HG03575 (cell line): ENCODE measurements at regions not wholly inside any gene's neighbourhood (a gene's known extent, or its start where the extent isn't known, plus 50 kb on each side); places are given as distances from the start of the nearest gene placed in this dataset.
"Not testable (repeated sequence)": the region's sequence is repeated elsewhere in the genome, so short reads cannot be mapped to it uniquely, and the experiment has no call there.

ENCODE experiments used
- ATAC-seq: cut with Tn5 transposase; IDR thresholded peaks from one replicate; pipeline ENCODE4 v1.9.1; 2021; ENCODE audit not compliant: unreplicated experiment, insufficient number of reproducible peaks, low FRiP score; ENCODE audit errors: extremely low read depth

DNA sequence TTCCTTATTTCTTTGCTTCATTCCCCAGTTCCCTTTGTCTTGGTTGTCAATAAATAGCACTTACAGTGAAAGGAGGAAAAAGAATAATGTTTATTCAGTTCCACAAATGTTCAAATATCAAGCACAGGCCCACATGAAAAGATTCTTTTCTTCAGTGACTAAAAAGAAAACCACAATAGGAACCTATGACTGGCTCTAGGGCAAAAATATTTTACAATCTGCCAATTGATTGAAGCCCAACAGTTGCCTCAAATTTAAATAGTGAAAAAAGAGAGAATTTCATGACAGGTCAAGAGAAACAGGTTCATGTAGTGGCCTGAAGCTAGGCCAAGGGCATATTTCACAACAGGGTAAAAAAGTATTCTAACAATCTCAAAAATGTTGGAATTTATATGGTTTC is 553.8 kb downstream of the CENPC start:
- no peak for ATAC-seq

DNA sequence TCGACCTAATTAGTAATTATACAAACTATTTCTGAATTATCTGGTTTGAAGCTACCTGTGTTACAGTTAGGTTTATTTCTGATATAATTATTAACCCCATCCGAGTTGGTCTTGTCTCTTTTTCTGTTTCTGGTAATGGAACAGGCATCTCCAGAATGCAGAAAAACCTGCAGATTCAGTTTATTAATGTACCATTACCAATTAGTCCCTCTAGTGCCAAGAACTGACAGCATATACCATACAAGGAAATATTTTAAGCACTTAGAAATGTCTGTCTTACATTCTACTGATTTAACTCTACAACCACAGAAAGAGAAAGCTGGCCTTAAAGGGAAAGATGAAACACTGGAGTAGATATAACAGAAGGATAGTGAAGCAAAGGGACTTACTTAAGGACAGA is 570.6 kb downstream of the CENPC start:
- ATAC-seq, result no peak

DNA sequence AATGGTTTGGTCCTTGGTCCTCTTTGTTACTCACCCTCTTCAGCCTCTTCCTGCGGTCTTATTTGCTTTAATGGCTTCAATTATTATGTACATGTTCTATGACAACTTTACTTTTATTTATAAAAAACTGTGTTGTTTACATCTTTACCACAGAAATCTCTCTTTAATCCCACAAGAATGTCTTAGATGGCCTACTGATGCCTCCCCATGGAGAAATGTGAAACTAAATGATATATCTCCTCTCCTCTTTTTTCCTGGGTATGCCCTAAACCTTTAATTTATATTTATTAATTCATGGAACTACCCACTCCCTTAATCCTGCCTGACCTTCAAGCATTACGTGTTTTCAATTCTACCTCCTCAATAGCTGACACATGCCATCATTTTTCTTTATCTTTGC is 573.2 kb downstream of the CENPC start:
- ATAC-seq, result no peak

DNA sequence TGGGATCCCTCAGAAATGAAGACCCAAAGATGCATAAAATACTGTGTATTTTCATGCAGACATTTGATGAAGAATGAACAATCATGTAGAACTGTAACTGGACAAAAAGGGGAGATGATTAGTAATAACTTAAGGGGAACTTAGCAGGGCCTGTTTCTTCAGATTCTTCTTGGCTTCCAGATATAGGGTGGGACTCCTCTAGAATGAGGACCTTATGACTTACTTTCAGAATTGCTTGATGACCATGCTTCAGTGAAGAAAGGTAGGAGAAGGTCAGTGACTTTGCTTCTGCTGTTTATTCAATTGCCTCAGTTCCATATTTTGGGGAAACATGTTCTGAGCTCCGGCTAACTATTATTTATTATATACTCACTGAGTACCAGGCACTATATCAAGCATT is 580.8 kb downstream of the CENPC start:
- ATAC-seq, result no peak

DNA sequence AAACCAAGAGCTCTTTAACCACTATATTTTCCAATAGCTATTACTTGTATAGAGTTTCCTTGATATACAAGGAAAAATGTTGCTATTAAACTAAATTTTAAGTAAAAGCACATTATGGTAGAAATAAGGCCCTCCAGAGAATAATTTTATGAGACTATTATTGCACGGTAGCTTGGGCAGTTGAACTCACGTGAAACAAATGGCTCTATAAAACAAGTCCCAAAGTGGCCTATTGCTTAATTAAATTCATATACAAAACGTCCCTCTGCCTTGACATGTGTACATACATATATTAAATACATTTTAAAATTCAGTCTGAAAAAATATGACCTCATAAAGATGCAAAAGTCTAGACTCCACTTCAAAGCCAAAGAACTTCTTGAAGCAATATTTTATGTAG is 582.2 kb downstream of the CENPC start:
- no peak for ATAC-seq

DNA sequence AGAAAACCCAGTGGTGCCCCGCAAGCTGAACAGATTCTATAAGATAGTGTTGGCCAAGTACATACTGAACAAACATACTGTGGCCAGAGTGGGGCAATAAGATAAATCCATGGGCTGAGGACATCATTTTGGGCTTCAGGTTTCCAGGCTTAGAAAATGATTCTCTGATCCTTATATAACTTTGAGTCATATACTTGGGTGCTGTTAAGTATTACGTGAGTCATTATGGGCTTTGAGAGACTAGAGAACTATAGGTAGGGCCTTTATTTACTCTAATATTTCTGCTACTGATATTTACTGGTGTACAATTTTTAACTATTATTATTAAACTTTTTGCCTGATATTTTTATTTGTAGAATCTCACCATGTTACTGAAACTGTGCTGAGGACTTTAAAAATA is 586.1 kb downstream of the CENPC start:
- no peak for ATAC-seq

DNA sequence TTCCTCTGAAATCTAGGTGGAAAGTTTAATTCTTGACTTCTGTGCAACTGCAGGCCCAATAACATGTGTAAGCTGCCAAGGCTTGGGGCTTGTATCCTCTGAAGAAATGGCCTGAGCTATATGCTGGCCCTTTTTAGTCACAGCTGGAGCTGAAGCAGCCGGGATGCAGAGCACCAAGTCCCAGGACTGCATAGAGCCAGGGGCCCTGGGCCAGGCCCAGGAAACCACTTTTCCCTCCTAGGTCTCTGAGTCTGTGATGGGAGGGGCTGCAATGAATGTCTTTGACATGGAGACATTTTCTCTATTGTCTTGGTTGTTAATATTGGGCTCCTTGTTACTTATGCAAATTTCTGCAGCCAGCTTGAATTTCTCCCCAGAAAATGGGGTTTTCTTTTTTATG is 588.5 kb downstream of the CENPC start:
- ATAC-seq, result no peak

DNA sequence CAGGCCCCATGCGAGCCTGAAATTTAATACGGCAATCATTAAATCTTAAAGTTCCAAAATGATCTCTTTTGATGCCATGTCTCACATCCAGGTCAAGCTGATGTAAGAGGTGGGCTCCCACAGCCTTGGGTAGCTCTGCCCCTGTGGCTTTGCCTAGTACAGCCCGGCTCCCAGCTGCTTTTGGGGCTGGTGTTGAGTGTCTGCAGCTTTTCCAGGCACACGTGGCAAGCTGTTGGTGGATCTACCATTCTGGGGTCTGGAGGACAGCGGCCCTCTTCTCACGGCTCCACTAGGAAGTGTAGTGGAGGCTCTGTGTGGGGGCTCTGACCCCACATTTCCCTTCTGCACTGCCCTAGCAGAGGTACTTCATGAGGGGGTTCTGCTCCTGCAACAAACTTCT is 588.9 kb downstream of the CENPC start:
- ATAC-seq, result no peak

DNA sequence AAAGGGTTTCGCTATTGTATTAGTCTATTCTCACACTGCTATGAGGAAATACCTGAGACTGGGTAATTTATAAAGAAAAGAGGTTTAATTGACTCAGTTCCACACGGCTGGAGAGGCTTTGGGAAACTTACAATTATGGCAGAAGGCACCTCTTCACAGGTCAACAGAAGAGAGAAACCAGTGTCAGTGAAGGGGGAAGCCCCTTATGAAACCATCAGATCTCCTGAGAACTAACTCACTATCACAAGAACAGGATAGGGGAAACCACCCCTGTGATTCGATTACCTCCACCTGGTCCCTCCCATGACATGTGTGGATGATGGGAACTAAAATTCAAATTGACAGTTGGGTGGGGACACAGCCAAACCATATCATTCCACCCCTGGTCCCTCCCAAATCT is 589.5 kb downstream of the CENPC start:
- ATAC-seq, result no peak

DNA sequence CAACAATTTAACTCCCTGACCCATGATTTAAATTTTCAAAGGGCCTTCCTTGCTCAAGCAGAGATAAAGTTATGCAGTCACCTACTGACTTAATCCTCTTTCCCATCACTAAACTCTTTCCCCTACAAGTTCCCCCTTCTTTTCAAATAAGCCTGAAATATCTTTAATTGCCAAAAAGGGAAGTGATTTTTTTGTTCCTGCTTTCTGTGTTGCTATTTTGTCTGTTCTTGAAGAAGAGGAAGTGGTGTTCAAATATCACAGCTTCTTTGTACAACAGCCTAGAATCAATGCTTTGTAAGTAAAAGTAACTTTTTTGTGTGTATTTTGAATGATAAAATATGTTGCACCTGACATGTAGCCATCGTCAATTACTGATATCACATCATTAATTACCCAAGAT is 595.9 kb downstream of the CENPC start:
- ATAC-seq, result no peak

DNA sequence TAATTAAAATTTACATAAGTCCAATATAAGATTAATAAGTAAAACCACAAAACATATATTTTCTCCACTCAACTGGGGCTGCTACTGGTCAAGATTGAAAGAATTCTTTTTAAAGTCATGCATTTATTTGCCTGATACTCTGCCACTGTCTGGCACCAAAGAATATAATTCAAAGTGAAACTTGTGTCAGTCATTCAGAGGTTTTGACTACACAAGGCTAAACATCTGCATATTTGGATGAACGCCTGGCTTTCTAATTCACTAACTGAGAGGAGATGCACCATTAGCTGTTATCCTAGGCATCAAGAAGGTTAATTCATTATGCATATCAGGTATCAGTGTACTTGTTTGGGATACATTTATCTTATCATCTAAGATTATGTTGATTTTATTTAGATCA is 598.5 kb downstream of the CENPC start:
- no peak for ATAC-seq

DNA sequence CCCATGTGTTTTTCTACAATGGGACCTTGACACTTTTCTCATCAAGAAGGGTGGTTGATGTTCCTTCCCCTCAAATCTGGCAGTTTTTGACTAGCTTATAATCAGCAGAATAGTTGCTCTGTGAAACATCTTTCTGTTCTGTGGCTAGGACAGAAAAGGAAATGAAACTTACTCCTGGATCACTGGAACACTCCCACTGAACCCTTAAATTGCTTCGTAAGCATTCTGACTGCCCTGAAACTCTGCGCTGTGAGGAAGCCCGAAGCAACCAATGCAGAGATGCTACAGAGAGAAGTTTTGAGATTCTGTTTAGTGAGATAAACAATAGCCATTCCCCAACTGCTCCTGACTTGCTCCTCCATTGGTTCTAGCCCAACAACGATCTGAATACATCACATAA is 602.2 kb downstream of the CENPC start:
- ATAC-seq, result no peak

DNA sequence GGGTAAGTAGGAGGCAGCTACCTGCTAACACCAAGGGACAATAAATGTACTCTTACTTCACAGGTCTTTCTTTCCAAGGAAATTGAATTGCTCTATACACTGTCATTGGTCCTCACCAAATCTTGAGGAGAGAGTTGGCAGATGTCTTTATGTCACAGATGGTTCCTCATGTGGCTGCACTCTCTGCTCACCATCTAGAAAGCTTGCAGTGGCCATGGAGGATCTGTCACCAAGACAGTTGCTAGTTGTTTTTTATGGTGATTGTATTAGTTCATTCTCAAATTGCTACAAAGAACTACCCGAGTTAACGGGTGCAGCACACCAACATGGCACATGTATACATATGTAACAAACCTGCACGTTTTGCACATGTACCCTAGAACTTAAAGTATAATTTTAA is 613.3 kb downstream of the CENPC start:
- not testable (repeated sequence) for ATAC-seq

DNA sequence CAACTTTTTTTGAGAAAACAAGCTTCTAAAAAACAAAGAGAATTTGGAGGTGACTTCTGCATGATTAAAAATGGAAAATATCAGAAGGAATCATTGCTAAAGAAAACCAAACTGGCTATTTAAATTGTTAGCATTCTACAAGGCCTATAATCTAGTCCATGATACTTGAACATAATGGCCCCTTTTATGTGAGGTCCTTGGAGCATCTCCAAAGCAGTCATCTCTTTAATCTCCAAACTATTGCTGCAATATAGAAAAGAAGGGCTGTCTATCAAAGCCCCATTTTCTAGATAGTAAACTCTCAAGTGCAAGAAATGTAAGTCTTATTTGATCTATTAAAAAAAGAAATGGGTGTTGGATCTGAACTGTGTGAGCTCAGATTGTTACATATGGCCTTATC is 615.1 kb downstream of the CENPC start:
- no peak for ATAC-seq

DNA sequence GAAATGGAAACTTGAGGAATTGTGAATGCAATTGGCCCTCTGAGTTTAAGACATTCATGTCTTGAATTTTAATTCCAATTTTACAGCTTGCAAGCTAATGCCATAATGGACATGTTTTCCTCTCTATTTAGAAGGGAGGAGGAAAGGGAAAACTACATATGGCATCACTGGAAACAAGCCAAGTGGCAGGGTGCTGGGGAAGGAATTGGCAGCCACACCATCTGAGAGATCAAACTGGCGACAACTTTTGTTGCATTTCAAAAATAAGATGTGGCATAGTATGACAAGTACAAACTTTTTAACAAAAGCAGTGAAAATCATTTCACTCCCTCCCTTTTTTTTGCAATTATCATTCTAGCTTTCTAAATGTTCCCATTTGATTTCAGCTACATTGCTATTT is 615.6 kb downstream of the CENPC start:
- no peak for ATAC-seq

DNA sequence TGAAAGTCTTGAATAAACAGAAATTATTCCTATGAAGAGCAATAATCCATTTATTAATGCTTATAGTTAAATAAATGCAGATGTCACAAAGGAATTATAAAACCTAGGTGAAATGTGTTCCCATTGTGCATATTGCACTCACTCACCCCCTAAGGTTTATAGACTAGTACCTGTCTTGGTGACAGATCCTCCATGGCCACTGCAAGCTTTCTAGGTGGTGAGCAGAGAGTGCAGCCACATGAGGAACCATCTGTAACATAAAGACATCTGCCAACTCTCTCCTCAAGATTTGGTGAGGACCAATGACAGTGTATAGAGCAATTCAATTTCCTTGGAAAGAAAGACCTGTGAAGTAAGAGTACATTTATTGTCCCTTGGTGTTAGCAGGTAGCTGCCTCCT is 616.4 kb downstream of the CENPC start:
- not testable (repeated sequence) for ATAC-seq

DNA sequence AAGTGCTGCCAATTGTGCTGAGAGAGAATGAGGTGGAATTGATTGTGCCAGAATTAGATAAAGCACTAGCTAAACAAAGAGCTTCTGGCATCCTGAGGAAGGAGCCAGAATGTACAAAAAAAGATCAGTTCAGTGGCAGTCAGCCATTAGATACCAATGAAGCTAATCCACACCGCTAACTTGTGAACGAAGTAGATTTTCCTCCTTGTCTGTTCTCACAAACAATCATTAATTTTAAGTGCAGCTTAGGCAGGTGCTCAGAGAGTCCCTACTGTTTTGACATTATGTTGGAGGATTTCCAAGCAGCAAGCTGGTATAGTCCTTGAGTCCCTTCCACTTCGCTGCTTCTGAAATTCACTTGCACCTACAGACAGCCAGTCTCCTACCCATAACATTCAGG is 617.4 kb downstream of the CENPC start:
- no peak for ATAC-seq

DNA sequence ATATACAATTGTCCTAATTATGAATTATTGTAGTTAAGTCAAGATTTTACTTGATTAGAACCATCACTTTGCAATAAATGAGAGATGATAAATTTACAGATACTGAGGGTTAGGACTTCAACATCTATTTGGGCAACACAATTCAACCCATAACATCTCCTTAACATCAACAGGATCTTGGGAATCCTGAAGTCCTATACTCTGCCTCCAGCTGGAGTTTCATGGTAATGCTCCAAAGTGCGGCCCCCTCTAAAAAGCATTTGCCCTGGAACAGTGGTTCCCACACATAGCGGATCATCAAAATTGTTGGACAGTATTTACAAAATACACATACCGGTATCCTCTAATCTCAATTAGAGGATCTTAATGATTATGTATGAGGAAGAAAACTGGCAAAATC is 618.6 kb downstream of the CENPC start:
- no peak for ATAC-seq

DNA sequence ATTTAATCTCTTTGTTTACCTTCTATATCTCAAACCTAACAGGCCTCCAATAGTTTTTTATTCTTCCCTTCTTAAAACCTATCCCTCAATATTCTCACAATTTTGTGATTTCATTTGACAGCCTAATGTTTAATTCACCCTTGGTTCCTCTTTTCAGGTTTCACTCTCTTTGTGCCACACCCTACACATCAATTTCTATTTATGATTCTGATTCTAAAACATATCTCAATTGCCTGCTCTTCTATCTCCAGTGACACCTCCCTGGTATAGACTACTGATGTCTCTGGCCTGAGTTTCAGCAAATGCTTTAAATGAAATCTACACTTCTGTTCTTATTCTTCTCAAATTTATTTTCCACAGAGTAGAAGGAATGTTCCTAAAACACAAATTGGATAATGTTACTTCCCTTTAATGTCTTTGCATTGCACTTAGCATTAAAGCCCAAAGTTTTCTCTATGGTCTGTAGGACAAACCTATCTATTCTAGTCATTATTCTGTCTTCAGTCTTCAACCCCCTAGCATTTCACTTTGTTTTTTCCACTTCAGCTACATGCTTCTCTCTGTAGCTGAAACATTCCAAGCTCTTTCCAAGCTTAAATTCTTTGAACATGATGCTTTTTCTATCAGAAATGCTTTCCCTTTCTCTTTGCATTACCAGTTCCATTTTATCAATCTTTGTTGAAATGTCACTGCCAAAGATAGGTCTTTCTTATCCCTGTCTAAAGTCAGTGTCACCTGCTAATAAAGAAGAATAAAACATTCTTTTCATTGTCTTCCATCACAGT is 622.0 kb downstream of the CENPC start:
- no peak for ATAC-seq

DNA sequence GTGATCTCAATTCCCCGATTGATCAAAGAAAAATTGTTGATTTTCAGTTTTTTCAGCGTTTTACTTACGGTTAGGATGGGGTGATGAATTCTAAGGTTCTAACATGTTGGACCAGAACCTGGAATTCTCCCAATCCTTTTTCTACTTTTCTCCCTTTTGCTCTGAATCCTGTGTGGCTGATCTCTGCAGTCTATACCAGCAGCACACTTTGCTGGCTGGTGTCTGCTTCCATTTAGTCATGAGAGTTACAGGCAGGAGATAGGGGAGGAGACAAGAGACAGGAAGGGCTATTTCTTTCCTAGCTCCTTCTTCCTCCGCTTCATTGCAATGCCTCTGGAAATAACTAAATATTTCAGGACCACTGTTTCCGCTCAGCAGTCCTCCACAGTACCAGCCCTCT is 623.9 kb downstream of the CENPC start:
- ATAC-seq, result no peak

DNA sequence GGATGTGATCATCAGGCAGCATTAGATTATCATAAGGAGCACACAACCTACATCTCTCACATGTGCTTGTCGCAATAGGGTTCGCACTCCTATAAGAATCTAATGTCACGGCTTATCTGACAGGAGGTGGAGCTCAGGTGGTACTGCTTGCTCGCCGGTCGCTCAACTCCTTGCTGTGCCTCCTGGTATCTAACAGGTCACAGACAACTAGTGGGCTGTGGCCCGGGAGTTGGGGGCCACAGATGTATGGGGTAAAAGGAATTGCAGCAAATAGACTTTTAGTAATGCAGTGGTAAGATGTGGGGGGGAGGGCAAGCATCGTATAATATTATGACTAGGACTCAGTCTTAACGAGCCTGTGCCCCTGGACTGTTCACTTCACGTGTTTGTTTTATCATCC is 624.8 kb downstream of the CENPC start:
- ATAC-seq, result no peak
